ENCODE measurements at regions not wholly inside any gene's neighbourhood (a gene's known extent, or its start where the extent isn't known, plus 50 kb on each side); places are given as distances from the start of the nearest gene placed in this dataset.

DNA sequence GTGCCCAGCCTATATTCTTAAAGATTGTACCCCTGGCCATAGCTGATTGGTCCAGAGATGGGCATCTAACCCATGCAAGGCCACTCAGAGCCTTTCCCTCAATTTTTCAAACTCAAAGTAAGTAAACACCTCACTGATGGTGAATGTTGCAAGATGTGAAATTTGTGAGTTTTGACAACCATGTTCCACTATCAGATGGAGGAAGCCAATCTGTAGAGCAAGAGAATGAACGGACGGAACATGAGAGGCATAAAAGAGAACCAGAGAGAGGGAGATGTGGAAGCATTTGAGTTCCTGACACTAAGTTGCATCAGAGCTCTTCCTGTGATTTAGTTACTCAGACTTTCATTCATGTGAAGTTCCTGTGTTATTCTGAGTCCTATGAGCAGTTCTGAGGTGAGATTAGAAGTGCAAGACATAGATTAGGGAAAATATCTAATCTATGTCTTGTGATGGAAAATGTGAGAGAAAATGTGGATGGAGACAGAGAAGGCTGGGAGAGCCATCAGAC lies 73.3 kb downstream of the PRSS23 start:
- TF ChIP-seq, protein P1, sequence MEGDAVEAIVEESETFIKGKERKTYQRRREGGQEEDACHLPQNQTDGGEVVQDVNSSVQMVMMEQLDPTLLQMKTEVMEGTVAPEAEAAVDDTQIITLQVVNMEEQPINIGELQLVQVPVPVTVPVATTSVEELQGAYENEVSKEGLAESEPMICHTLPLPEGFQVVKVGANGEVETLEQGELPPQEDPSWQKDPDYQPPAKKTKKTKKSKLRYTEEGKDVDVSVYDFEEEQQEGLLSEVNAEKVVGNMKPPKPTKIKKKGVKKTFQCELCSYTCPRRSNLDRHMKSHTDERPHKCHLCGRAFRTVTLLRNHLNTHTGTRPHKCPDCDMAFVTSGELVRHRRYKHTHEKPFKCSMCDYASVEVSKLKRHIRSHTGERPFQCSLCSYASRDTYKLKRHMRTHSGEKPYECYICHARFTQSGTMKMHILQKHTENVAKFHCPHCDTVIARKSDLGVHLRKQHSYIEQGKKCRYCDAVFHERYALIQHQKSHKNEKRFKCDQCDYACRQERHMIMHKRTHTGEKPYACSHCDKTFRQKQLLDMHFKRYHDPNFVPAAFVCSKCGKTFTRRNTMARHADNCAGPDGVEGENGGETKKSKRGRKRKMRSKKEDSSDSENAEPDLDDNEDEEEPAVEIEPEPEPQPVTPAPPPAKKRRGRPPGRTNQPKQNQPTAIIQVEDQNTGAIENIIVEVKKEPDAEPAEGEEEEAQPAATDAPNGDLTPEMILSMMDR (IDR thresholded peaks at IDR 0.05): no peak
- no peak for TF ChIP-seq SIN3A (IDR thresholded peaks at IDR 0.05; ENCODE audit: borderline replicate concordance, insufficient read depth, low read depth, low read length)
- TF ChIP-seq, protein P2, sequence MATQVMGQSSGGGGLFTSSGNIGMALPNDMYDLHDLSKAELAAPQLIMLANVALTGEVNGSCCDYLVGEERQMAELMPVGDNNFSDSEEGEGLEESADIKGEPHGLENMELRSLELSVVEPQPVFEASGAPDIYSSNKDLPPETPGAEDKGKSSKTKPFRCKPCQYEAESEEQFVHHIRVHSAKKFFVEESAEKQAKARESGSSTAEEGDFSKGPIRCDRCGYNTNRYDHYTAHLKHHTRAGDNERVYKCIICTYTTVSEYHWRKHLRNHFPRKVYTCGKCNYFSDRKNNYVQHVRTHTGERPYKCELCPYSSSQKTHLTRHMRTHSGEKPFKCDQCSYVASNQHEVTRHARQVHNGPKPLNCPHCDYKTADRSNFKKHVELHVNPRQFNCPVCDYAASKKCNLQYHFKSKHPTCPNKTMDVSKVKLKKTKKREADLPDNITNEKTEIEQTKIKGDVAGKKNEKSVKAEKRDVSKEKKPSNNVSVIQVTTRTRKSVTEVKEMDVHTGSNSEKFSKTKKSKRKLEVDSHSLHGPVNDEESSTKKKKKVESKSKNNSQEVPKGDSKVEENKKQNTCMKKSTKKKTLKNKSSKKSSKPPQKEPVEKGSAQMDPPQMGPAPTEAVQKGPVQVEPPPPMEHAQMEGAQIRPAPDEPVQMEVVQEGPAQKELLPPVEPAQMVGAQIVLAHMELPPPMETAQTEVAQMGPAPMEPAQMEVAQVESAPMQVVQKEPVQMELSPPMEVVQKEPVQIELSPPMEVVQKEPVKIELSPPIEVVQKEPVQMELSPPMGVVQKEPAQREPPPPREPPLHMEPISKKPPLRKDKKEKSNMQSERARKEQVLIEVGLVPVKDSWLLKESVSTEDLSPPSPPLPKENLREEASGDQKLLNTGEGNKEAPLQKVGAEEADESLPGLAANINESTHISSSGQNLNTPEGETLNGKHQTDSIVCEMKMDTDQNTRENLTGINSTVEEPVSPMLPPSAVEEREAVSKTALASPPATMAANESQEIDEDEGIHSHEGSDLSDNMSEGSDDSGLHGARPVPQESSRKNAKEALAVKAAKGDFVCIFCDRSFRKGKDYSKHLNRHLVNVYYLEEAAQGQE (IDR thresholded peaks at IDR 0.05; ENCODE audit: insufficient read depth in 1 of 2, low read depth in 2 of 2, low read length in 1 of 2): no peak
- Histone ChIP-seq H3K27me3 (ENCODE audit: control insufficient read depth, insufficient read depth, low read length) (no peaks in the 10 kb centered on the region), H3K4me3 (ENCODE audit: low read depth in 2 of 2, low read length in 2 of 2) (no peak overlapping the region), H3K9me3 (ENCODE audit: control insufficient read depth, insufficient read depth, low read depth, low read length) (no peaks in the 10 kb centered on the region), H3K27ac (ENCODE audit: low read length) (no peak overlapping the region), H3K4me1 (ENCODE audit: control insufficient read depth, insufficient read depth, low read length) (no peaks in the 10 kb centered on the region), H3K36me3 (ENCODE audit: control insufficient read depth, insufficient read depth, low read length) (no peaks in the 10 kb centered on the region)
- no TSS peak for BruUV-seq (replicated peaks)
- in situ Hi-C loops (cut with HindIII; ENCODE audit: low pct_unique_long_range_greater_than_20kb, low sequenced_read_pairs) (no loop called here), intact Hi-C loops (cut with micrococcal nuclease; ENCODE audit: unreplicated experiment) (no loop called here)
- ATAC-seq: no peak
- ChIA-PET POLR2A (no interaction called here), CTCF (no interaction called here)
- DNase-seq (ENCODE audit: low read depth, low spot score): no peak

DNA sequence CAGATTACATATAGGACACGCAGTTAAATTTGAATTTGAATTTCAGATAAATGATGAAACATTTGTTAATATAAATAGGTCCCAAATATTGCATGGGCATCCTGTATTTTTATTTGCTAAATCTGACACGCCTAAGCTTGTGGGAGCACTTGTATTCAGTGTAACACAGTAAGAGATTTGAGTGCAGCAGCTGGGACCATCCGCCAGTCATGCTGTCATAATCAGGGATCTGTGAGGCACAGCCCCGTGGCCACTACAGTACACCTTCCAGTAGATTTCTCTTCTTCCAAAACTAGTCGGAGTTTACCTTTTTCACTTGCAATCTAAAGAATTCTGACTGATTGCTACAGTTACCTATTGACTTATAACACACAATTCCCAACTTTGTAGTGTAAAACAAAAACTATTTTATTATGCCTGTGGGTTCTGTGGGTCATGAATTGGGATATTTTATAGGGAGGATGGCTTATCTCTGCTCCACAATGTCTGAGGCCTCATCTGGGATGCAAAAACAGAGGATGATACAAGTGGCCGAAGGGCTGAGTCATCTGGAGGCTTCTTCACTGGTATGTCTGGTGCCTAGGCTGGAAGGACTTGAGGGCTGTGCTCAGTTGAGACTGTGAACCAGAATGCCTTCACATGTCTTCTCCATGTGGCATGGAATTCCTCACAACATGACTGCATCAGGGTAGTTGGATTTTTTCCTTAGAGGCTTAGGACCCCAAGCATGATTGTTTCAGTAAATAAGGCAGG lies 74.1 kb downstream of the PRSS23 start:
- Histone ChIP-seq H3K4me1 (ENCODE audit: control insufficient read depth, insufficient read depth, low read length) (no peaks in the 10 kb centered on the region), H3K4me3 (ENCODE audit: low read depth in 2 of 2, low read length in 2 of 2) (no peak overlapping the region), H3K36me3 (ENCODE audit: control insufficient read depth, insufficient read depth, low read length) (no peaks in the 10 kb centered on the region), H3K27me3 (ENCODE audit: control insufficient read depth, insufficient read depth, low read length) (no peaks in the 10 kb centered on the region), H3K9me3 (ENCODE audit: control insufficient read depth, insufficient read depth, low read depth, low read length) (no peaks in the 10 kb centered on the region), H3K27ac (ENCODE audit: low read length) (no peak overlapping the region)
- TF ChIP-seq, protein P1 (IDR thresholded peaks at IDR 0.05): no peak
- TF ChIP-seq SIN3A (IDR thresholded peaks at IDR 0.05; ENCODE audit: borderline replicate concordance, insufficient read depth, low read depth, low read length): no peak
- no peak for TF ChIP-seq POLR2AphosphoS5 (IDR thresholded peaks at IDR 0.05; ENCODE audit: low read depth, low read length)
- TF ChIP-seq, protein P2 (IDR thresholded peaks at IDR 0.05; ENCODE audit: insufficient read depth in 1 of 2, low read depth in 2 of 2, low read length in 1 of 2): no peak
- no peak for TF ChIP-seq TCF7L2 (IDR thresholded peaks at IDR 0.05; ENCODE audit: low read depth, low read length)
- no peak for ATAC-seq
- intact Hi-C loops (cut with micrococcal nuclease; ENCODE audit: unreplicated experiment): no loop called here
- no peak for DNase-seq (ENCODE audit: low read depth, low spot score)
- in situ Hi-C loops (cut with HindIII; ENCODE audit: low pct_unique_long_range_greater_than_20kb, low sequenced_read_pairs): no loop called here
- BruUV-seq (replicated peaks): no TSS peak
- CTCF ChIA-PET: no interaction called here
- POLR2A ChIA-PET: no interaction called here

All from Panc1 (cell line).